Posterior cingulate gyrus (tissue), 11 donors: ENCODE measurements at regions not wholly inside any gene's neighbourhood (a gene's known extent, or its start where the extent isn't known, plus 50 kb on each side); places are given as distances from the start of the nearest gene placed in this dataset.
A peak's percentile ranks its signal among the peaks of the same experiment; 100 is the strongest.

ENCODE experiments used
- DNase-seq, 10 donors: peaks; one replicate each; pipeline versions ENCODE4 v3.0.0 to v3.0.0-alpha.2; 2020 to 2021; ENCODE audit warnings: mixed read lengths in 3 of 10
- intact Hi-C: fragments of 100-400 bp; cut with DNase I; formaldehyde crosslinking; loops from one replicate; pipeline ENCODE4 v1.15.1; 2023

DNA sequence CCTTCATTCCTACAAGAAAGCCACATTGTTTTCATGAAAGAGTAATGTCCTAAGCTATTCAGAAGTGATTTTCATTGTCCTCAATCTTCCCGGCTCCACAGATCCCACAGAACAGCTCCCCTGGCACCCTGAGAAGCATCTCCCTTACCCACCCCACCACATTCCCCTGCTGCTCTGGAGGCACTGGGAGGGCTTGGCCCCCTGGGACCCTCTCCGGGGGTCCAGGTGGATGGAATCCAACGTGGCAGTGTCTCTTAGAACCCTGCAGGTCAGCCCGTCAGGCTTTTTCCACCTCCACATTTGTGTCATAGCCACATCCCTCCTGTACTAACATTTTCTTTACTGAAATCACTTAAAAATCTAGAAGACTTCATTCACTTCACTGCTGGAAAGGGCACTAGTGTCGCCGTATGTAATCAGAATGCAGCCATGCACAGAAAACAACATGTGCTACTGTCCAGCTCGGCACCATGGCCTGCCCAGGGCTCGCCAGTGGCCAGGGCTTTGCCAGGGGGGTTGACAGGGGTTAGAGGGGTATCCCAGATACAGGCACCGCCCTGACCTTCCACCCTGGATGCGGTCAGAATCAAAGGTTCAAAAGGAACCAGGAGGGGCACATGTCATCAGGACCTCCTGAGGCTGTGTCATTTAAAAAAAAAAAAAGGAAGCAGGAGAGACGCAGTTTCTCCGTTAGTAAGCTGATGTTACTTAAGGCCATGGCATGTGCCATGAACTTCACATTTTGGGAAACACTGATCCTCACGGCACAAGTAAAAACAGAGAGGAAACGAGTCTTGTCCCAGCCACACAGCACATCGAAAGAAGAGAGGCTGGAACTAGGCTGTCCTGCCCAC, 106.3 kb downstream of the LSM3 start:
- intact Hi-C loops: no loop called here
- DNase-seq: no peak

GRCh38 chr3:14285548-14285925, 106.9 kb downstream of the LSM3 start:
- DNase-seq: no peak
- intact Hi-C loops: no loop called here

DNA sequence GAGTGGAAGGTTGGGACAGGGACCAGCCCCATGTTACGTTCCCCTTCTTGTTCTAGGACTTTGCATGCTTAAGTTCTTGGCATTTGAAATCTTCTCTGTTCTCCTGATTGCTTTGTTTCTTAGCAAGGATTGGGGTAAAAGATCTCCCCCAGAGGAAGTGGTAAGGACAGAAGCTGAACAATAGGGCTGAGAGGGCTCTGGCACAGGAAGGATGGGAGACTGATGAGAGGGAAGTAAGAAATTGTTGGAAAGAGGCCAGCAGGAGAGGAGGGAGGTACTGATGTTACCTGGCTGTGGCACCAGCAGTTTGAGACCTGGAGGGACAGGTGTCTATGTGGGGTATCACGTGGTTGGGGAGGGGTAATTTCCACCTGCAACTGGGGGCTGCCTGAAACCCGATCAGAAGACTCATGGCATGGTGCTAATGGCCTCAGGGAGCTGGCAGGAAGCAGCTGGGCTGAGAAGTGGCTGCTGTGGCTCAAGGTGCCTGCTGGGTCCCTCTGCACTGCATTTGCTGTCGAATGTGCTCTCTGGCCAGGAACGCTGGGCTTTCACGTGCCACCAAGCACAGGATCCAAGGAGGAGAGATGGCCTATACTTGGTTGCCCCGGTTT, 108.4 kb downstream of the LSM3 start:
- DNase-seq: no peak
- intact Hi-C loops: no loop called here

DNA sequence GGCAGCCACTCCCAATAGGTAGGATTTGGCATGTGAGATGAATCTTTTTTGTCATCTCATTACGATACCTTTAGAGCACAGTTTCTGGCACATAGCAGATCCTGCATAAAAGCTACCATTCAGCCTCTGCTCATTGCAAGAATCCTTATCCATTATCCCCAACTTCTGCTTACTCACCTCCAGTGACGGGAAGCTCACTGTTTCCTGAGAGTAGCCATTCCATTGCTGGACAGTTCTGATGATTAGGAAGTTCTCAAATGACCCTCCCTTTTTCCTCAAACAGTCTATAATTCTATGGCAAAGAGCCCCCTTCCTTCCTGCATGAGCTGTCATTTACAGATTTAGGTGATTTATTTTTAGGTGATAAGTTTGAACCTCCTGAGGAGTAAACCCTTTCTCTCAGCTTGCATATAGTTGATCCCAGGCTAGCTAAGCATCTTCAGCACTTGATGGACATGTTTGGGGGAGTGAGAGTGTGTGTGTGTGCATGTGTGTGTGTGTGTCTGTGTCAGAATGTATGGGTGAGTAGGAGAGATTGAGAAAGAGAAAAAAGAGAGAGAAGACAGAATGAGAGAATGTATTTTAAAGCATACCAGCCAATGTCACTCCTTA, 109.7 kb downstream of the LSM3 start:
- DNase-seq: no peak
- intact Hi-C loops: no loop called here

DNA sequence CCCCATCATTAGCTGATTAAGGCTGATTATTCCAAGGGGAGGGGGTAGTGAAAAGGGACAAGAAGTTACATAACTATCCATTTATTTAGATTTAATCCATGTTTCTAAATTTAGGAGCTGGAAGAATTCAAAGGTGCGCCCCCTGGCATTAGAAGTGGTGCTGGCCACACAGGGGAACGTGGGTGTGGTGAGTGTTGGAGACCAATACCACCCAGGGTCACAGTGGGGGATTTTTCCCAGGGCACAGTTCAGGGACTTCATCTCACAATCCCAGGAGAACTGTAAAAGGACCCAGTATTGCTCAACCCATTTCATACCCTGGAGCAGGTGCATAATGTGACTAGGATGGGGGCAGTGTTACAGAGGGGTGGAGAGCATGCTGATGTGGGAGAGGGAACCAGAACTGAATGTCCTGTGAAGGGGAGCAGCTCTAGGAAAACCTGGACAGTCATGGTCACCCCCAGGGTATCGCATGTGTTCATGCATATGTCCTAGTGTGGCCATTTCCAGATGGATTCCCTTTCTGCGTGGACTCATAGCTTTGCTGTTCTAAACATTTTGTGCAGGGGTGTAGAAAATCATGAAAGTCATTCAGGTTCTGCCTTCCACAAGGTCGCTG, 110.3 kb downstream of the LSM3 start:
- DNase-seq: peak in 1 of 10 donors; percentile 50
- intact Hi-C loops: no loop called here

DNA sequence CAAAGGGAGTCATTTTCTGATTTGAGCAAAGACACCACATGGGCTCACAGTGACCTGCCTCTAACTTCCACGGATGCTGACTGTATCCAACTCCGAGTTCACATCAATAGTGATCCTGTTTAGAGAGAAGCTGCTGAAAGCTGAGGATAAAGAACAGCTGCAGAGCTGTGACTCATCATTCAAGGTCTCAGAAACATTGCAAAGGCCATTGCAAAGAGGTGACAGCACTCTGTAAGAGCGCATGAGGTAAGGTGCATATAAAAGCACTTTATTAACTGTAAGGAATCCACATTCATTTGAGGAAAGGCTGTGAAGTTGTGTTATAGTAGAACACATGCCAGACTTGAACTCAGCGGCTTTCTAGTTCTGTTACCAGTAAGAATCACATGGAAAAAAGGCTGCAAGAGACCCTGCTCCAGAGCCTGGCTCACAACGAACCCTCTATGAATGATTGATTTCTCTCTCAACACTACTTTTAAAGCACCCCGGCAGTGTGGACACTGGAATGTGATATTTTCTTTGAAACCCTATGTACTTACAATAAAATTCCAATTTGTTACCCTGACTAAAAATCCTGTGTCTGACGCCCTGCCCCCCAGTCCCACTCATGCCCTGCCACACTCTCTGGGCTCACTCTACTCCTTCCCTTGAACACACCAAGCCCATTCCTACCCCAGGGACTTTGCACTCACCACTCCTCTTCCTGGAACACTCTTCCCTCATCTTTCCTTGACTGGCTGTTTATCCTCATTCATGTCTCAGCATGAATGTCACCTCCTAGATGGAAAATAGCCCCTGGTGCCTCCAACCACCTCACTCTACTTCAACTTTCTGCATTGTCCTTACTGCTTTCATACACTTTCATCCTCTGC, 111.2 kb downstream of the LSM3 start:
- DNase-seq: no peak
- intact Hi-C loops: no loop called here

DNA sequence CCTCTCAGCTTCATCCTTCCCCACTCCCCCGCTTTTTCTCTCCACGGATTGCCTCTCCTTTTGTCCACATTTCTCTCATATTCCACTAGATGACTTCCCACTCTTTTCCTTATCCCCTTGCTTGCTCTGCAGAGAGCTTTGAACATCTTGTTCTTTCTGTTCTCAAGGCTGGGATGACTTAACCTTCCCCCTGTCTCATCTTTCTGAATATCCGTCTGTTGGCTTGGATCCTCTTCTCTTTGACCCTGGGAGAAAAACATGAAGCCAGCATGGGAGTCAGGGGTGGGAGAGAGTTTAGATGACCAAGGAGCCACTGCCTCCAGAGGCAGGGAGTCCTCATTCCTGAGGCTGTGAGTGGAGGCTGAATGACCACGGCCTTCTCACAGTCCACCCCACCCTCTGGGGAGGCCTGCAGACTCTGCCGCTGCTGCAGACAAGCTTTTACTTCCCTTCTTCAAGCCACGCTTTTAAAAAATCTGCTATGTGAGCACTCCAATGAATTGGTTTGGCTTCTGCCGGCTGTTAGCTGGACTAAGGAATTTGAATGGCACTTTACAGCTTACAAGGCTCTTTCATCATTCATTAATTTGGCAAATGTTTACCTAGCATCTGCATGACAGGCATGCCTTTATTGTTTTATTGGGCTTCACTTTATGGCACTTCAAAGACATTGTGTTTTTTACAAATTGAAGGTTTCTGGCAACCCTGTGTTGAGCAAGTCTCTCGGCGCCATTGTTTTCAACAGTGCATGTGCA, 111.6 kb upstream of the SLC6A6 start:
- intact Hi-C loops: no loop called here

DNA sequence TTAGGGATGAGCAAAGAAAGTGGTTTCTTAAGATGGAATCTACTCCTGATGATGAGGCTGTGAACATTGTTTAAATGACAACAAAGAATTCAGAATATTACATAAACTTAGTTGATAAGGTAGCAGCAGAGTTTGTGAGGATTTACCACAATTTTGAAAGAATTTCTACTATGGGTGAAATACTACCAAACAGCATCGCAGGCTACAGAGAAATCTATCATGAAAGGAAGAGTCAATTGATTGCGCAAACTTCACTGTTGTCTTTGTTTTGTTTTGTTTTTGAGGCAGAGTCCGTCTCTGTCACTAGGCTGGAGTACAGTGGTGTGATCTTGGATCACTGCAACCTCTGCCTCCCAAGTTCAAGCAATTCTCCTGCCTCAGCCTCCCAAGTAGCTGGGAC, 107.4 kb upstream of the SLC6A6 start:
- no peak for DNase-seq
- intact Hi-C loops: no loop called here

More for the DNA sequence above, 111.6 kb upstream of the SLC6A6 start:
- no peak for DNase-seq

- DNase-seq: no peak
- intact Hi-C loops: no loop called here
Measured at GRCh38 chr3:14295801-14296200, 106.6 kb upstream of the SLC6A6 start.

DNA sequence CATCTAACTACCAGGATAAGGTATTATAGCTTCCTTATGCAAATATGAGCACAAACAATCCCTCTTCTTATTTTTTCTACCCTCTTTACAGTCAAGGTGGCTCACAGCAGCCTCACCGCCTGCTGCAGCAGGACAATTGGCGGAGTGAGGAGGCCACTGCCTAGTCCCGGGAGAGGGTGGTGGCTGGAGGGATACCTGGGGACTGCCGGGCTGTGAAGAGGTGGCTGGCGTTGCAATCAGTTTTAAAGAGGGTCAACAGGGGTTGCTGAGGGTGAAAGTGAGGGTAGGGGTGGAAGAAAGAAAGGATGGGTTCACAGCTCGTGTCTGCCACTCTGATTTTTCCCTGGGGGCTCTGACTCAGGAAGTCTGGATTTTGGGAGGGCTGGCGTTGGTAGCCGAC, 105.1 kb upstream of the SLC6A6 start:
- intact Hi-C loops: no loop called here
- no peak for DNase-seq

GRCh38 chr3:14297784-14298236, 104.6 kb upstream of the SLC6A6 start:
- peak in 8 of 10 donors; percentile 20 to 91 (median 42) for DNase-seq
- intact Hi-C loops: no loop called here

- no peak for DNase-seq
- intact Hi-C loops: no loop called here
Measured at GRCh38 chr3:14298442-14298841, 104.0 kb upstream of the SLC6A6 start.

- intact Hi-C loops: no loop called here
- DNase-seq: no peak
Measured at GRCh38 chr3:14298991-14299555, 103.3 kb upstream of the SLC6A6 start.

GRCh38 chr3:14299767-14300166, 102.6 kb upstream of the SLC6A6 start:
- DNase-seq: no peak
- intact Hi-C loops: no loop called here

- intact Hi-C loops: no loop called here
- DNase-seq: peak in 5 of 10 donors; percentile 14 to 88 (median 34)
Measured at GRCh38 chr3:14300721-14301399, 101.5 kb upstream of the SLC6A6 start.

- intact Hi-C loops: no loop called here
- no peak for DNase-seq
Measured at GRCh38 chr3:14301558-14301957, 100.8 kb upstream of the SLC6A6 start.

DNA sequence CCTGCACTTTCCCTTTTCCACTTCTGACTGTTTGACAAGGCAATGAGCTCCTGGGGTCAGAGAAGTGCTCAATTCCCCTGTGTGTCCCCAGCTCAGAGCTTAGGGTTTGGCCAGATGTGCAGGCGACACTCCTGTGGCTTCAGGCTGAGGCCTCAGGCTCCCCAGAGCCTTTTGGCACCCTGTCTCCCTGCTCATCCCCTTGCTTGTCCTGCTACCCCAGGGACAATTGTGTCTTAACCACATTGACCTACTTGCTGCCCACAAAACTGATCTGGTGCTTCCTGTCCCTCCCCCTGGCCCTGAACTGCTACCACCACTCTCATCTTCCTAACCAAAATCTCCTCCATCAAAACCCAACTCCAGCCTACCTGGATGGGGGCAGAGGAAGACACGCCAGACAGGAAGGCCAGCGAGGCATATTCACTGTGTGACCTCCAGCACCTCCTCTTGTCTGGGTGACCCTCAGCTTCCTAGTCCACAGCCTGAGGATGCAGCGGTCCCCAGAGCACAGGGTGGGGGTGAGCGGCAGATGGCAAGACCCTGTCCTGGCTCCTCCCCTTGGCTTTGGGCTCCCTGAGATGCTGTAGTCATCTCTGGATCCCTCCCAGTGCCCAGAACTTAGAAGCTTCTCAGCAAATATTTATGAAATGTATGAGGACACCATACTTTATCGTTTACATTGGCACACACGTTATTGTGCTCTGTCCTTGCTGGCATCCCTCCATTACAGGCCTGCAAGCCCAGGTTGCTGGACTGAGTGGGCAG, 98.9 kb upstream of the SLC6A6 start:
- no peak for DNase-seq
- intact Hi-C loops: no loop called here
